ENCODE measurements at regions not wholly inside any gene's neighbourhood (a gene's known extent, or its start where the extent isn't known, plus 50 kb on each side); places are given as distances from the start of the nearest gene placed in this dataset.

DNA sequence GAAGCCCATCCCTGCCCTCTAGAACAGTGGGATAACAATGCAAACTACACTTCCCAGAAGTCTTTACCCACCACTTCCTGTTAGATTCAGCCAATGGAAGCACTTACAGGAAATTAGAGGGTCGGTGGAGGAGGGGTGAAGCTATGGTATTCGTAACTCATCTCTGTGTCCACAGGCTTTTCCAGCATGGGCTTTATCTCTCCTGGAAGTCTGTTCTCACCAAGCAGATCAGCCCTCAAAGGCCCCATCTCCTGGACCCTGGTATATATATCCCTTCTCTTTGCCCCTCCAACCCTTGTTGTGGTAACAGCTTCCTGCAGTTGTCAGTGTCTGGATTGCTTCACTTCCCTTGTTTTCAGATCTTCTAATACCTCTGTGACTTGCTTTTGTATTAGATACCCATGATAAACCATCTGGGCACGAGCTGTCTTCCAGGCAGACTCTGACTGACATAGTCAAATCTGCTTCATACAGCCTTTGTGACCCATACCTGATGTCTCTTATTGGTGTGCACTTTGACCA lies 475.0 kb upstream of the POU3F3 start:
- no peak overlapping the region for H2AK5ac ChIP-seq (ENCODE audit: insufficient read length, low read length)
- H3T11ph ChIP-seq (ENCODE audit: low read length) = no peak overlapping the region
- no peaks in the 10 kb centered on the region for H3K9me3 ChIP-seq (ENCODE audit: control insufficient read depth, low read depth, low read length)
- no peak overlapping the region for H2BK20ac ChIP-seq (ENCODE audit: low read depth, low read length, poor library complexity, severe bottlenecking)
- WGBS (ENCODE audit: extremely low coverage, insufficient read length, low lambda C conversion rate) = no CpG with 5 or more reads among the region's 3 CpGs
- no peaks in the 10 kb centered on the region for H3K79me1 ChIP-seq (ENCODE audit: insufficient read depth, low read depth, low read length, poor library complexity, severe bottlenecking)
- H4K8ac ChIP-seq (replicated peaks; ENCODE audit: insufficient read length, low read depth, low read length) = no peak overlapping the region
- H3K23ac ChIP-seq (ENCODE audit: insufficient read length, low read depth, low read length) = no peak overlapping the region
- Mint-ChIP-seq H3K27me3 (ENCODE audit: low read depth) (no peaks in the 10 kb centered on the region), H3K4me1 (peaks cover 11 to 13% of the 10 kb centered on the region in 2 experiments), H3K27ac (peak overlapping the region in 2 of 3 experiments; percentile 27 to 45; a peak in 3 of 7 replicates), H3K9me3 (no peaks in the 10 kb centered on the region), H3K4me3 (peak overlapping the region; percentile 71 to 74), H3K36me3 (ENCODE audit: insufficient read depth in 1 of 3, low read depth in 3 of 3) (no peaks in the 10 kb centered on the region; a peak in 1 of 7 replicates)
- no peaks in the 10 kb centered on the region for H3K79me2 ChIP-seq (ENCODE audit: insufficient read depth, low read length)
- H4K5ac ChIP-seq (ENCODE audit: insufficient read length, low read depth, low read length) = no peak overlapping the region
- no peak overlapping the region for H3K14ac ChIP-seq (ENCODE audit: insufficient read depth, low read length)
- H3K56ac ChIP-seq (ENCODE audit: insufficient read length, low read depth, low read length) = no peak overlapping the region
- H3K27ac ChIP-seq (ENCODE audit: insufficient read length, low read depth, low read length) = no peak overlapping the region
- H2BK120ac ChIP-seq (ENCODE audit: low read depth, low read length, poor library complexity, severe bottlenecking) = no peak overlapping the region
- no peak overlapping the region for H3K18ac ChIP-seq (ENCODE audit: insufficient read length, low read depth, low read length)
- H4K20me1 ChIP-seq (ENCODE audit: control insufficient read depth, insufficient read depth, insufficient read length) = no peaks in the 10 kb centered on the region
- H2BK12ac ChIP-seq (ENCODE audit: insufficient read length, low read depth, low read length) = no peak overlapping the region
- no peak overlapping the region for H3K4ac ChIP-seq (ENCODE audit: low read depth, low read length)
- H2BK15ac ChIP-seq (ENCODE audit: low read depth, low read length) = no peak overlapping the region
- no peaks in the 10 kb centered on the region for H3K23me2 ChIP-seq (ENCODE audit: insufficient read length, low read depth, low read length, poor library complexity, severe bottlenecking)
- no peak overlapping the region for H4K91ac ChIP-seq (ENCODE audit: insufficient read length, low read depth, low read length)
- H3K27me3 ChIP-seq (ENCODE audit: insufficient read depth, low read length) = no peaks in the 10 kb centered on the region
- H2BK5ac ChIP-seq (ENCODE audit: insufficient read length, low read length) = no peak overlapping the region
- DNase-seq = peak; percentile 58
- H2AFZ ChIP-seq (ENCODE audit: low read length) = peak overlapping the region; percentile 66
- H3K9ac ChIP-seq (ENCODE audit: extremely low read depth, insufficient read length, low read length) = no peak overlapping the region
- peak overlapping the region; percentile 33 for H3K4me2 ChIP-seq (ENCODE audit: insufficient read depth, insufficient read length, low read length)
- TF ChIP-seq, protein P1, sequence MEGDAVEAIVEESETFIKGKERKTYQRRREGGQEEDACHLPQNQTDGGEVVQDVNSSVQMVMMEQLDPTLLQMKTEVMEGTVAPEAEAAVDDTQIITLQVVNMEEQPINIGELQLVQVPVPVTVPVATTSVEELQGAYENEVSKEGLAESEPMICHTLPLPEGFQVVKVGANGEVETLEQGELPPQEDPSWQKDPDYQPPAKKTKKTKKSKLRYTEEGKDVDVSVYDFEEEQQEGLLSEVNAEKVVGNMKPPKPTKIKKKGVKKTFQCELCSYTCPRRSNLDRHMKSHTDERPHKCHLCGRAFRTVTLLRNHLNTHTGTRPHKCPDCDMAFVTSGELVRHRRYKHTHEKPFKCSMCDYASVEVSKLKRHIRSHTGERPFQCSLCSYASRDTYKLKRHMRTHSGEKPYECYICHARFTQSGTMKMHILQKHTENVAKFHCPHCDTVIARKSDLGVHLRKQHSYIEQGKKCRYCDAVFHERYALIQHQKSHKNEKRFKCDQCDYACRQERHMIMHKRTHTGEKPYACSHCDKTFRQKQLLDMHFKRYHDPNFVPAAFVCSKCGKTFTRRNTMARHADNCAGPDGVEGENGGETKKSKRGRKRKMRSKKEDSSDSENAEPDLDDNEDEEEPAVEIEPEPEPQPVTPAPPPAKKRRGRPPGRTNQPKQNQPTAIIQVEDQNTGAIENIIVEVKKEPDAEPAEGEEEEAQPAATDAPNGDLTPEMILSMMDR (conservative IDR thresholded peaks at IDR 0.05) = no peak
- peaks cover 2% of the 10 kb centered on the region; the same call in 1 of the 2 replicates for H3K4me1 ChIP-seq (ENCODE audit: insufficient read depth, low read length)

Measured in H9 (cell line).